Epithelial cell of prostate (primary cell): ENCODE measurements at regions not wholly inside any gene's neighbourhood (a gene's known extent, or its start where the extent isn't known, plus 50 kb on each side); places are given as distances from the start of the nearest gene placed in this dataset.

Experiments
- DNase-seq: peaks from one replicate; pipeline ENCODE4 v3.0.0-alpha.2; 2011; ENCODE audit warnings: low read depth, low spot score
- H3K27ac ChIP-seq: fragments of 450-650 bp; 2 replicates; pipeline ENCODE4 v1.5.1; 2017; ENCODE audit warnings: mild to moderate bottlenecking

GRCh38 chr13:80048030-80048429 lies 292.9 kb downstream of the SPRY2 start:
- no peak for DNase-seq
- H3K27ac ChIP-seq: peak overlapping the region; percentile 52

GRCh38 chr13:80047406-80047805 lies 293.5 kb downstream of the SPRY2 start:
- H3K27ac ChIP-seq: no peak overlapping the region

GRCh38 chr13:80040981-80041317 lies 300.0 kb downstream of the SPRY2 start:
- peak overlapping the region; percentile 53 for H3K27ac ChIP-seq
- no peak for DNase-seq

More at GRCh38 chr13:80047406-80047805, 293.5 kb downstream of the SPRY2 start:
- DNase-seq: no peak

GRCh38 chr13:80040196-80040980 lies 300.5 kb downstream of the SPRY2 start:
- H3K27ac ChIP-seq: peak overlapping the region; percentile 53
- DNase-seq: peak; percentile 94

- no peak for DNase-seq
- H3K27ac ChIP-seq: no peak overlapping the region
These were observed 301.9 kb downstream of the SPRY2 start for GRCh38 chr13:80039000-80039399.

- DNase-seq: no peak
- no peak overlapping the region for H3K27ac ChIP-seq
These were observed 302.6 kb downstream of the SPRY2 start for GRCh38 chr13:80038371-80038770.

- peak; percentile 72 for DNase-seq
- peak overlapping the region; percentile 62 for H3K27ac ChIP-seq
These were observed 303.4 kb downstream of the SPRY2 start for GRCh38 chr13:80037505-80037888.

GRCh38 chr13:80036845-80037504 lies 304.0 kb downstream of the SPRY2 start:
- no peak for DNase-seq
- H3K27ac ChIP-seq: peak overlapping the region; percentile 62

- no peak for DNase-seq
These were observed 305.8 kb downstream of the SPRY2 start for GRCh38 chr13:80035096-80035495.

GRCh38 chr13:80033951-80034350 lies 307.0 kb downstream of the SPRY2 start:
- no peak overlapping the region for H3K27ac ChIP-seq
- DNase-seq: no peak

More at GRCh38 chr13:80035096-80035495, 305.8 kb downstream of the SPRY2 start:
- H3K27ac ChIP-seq: no peak overlapping the region

GRCh38 chr13:80033286-80033685 lies 307.6 kb downstream of the SPRY2 start:
- no peak for DNase-seq
- H3K27ac ChIP-seq: no peak overlapping the region

- H3K27ac ChIP-seq: no peak overlapping the region
- no peak for DNase-seq
These were observed 310.4 kb downstream of the SPRY2 start for GRCh38 chr13:80030491-80030890.

- no peak overlapping the region for H3K27ac ChIP-seq
- no peak for DNase-seq
These were observed 311.8 kb downstream of the SPRY2 start for GRCh38 chr13:80029170-80029569.

GRCh38 chr13:80022146-80022545 lies 318.8 kb downstream of the SPRY2 start:
- H3K27ac ChIP-seq: no peak overlapping the region
- no peak for DNase-seq

GRCh38 chr13:80012251-80012650 lies 328.7 kb downstream of the SPRY2 start:
- no peak for DNase-seq
- no peak overlapping the region for H3K27ac ChIP-seq

- H3K27ac ChIP-seq: no peak overlapping the region
These were observed 329.3 kb downstream of the SPRY2 start for GRCh38 chr13:80011448-80012212.

GRCh38 chr13:80010846-80011245 lies 330.1 kb downstream of the SPRY2 start:
- no peak overlapping the region for H3K27ac ChIP-seq
- DNase-seq: no peak

More at GRCh38 chr13:80011448-80012212, 329.3 kb downstream of the SPRY2 start:
- DNase-seq: no peak

GRCh38 chr13:80010286-80010831 lies 330.6 kb downstream of the SPRY2 start:
- no peak for DNase-seq
- H3K27ac ChIP-seq: no peak overlapping the region

- DNase-seq: no peak
- no peak overlapping the region for H3K27ac ChIP-seq
These were observed 331.2 kb downstream of the SPRY2 start for GRCh38 chr13:80009760-80010159.

GRCh38 chr13:80006940-80007339 lies 334.0 kb downstream of the SPRY2 start:
- DNase-seq: no peak
- H3K27ac ChIP-seq: no peak overlapping the region

GRCh38 chr13:80001510-80001842 lies 339.4 kb downstream of the SPRY2 start:
- no peak overlapping the region for H3K27ac ChIP-seq
- DNase-seq: no peak
